ENCODE measurements at regions not wholly inside any gene's neighbourhood (a gene's known extent, or its start where the extent isn't known, plus 50 kb on each side); places are given as distances from the start of the nearest gene placed in this dataset.
"Not testable (repeated sequence)": the region's sequence is repeated elsewhere in the genome, so short reads cannot be mapped to it uniquely, and the experiment has no call there.

DNA sequence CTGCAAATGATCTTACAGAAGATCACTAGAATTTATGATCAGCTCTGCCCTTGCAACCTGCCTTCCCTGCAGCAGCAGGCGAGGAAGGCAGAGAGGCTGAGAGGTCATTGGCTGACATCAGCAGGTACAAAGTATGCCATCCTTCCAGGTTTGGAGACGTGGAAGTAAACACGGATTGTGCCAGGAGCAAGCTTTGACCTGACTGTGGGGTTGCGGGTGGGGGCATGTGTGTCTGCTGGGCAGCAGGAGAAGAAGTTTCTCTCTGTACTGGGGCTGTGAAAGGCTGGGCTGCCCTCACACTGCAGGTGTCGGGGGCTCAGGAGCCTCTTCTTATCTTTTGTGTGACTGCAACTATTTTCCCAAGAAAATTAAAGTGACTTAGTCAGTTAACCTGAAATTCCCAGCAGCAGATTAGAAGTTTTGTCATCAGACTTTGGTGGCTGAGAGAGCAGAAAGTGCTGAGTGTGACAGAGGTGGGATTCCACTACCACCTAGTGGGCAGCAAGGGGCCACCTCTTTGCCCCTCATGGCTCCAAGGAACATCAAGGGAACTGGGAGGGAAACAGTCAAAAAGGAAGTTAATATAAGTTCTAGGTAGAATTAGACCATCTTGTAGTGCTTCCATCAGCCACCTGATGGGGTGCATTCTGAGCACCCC is 565.9 kb downstream of the ETS1 start:
- no peak for DNase-seq

DNA sequence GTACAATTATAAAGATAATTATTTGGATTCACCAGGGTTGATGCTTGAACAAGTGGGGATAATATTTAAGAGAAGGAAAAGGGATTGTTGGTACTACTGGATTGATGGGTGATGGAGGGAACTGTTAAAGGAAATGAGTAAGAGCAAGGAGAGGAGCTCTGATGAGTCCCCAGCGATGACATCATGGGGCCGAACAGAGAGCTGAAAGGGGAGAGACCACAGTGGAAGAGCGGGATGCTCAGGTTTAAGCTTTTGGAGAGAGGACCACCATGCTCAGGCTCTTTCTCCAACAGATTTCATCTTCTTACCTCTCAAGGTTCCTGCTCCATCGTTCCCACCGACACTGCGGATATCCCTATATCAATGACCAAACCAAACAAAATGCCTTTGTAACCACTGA is 568.7 kb downstream of the ETS1 start:
- DNase-seq, result no peak

DNA sequence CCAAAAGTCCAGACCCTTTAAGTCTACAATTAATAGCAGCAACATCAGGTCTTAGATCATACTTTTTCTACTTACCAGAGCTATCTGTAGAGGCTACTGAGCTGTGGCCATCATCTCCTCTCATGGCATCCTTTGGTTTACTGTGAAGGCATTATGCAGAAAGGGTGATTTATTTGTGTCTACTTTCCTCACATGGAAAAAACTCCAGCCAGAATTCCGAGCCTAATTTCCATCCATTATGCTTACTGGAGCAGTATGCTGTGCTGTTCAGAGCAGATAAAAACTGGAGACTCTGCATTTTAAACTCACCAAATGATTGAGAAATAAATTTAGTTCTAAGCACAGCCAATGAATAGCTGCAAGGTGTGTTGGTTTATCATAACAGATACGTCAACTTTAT is 581.8 kb downstream of the ETS1 start:
- no peak for DNase-seq

DNA sequence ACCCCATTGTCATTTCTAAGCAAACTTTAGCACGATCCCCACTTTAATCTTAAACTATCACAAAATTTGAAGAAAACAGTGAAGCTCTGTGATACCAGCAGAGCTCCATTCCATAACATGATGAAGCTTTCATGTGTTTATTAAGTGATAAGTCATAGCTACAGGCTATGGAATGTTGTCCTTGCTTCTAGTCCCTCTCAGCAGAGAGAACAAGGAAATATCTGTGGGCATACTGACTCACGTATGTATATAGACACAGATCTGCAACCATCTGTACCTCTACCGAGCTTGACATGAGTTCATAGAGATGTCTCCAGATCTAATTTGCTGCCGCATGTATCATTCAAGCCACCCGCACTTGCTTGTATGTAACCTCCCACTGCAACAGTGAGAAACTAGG is 588.9 kb downstream of the ETS1 start:
- DNase-seq, result no peak

DNA sequence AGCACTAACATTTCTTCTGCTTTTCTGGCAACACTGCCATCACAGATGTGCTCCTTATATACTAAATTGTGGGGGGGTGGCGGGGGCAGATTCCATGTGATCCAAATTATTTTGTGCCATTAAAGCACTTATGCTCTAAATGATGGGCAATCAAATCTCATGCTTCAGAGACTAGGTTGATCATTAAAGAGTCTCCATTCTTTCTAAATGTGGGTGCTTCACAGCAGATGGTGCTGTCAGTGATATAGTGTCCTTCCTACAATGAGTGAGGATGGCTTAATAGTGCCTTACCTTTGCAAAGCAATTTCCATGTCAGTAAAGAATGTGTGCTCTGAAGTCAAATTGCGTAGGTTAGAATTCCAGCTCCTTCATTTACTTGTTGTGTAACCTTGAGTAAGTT is 589.8 kb downstream of the ETS1 start:
- no peak for DNase-seq

DNA sequence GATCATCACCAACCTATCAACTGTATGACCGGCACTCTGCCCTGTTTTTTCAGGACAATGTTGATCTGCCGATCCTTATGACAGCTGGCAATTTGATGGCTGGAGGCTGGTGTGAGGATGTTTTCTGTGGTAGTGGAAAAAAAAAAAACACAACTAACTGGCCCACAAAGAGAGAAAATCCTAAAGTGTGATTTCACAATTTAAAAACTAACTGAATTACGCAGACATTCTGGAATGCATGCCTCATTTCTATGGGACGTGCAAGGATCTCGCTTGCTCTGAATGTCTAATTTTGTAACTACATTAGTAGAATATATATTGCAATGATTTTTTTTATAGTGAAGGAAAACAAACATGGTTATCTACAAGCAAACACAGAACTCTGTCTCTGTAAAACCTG is 590.5 kb downstream of the ETS1 start:
- no peak for DNase-seq

DNA sequence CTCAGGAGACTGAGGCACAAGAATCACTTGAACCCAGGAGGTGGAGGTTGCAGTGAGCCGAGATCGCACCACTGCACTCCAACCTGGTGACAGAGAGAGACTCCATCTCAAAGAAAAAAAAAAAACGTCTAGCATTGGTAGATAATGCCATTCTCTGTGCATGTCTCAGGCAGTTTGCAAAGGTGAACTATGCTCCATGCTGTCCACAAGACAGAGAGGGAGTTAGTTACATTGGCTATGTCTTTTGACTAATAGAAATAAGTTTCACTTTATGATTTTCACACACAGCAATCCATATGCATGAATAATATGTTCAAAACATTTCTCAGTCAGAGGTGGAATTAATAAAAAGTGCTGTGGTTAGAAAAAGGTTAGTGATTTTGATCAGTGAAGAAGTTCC is 591.4 kb downstream of the ETS1 start:
- no peak for DNase-seq

DNA sequence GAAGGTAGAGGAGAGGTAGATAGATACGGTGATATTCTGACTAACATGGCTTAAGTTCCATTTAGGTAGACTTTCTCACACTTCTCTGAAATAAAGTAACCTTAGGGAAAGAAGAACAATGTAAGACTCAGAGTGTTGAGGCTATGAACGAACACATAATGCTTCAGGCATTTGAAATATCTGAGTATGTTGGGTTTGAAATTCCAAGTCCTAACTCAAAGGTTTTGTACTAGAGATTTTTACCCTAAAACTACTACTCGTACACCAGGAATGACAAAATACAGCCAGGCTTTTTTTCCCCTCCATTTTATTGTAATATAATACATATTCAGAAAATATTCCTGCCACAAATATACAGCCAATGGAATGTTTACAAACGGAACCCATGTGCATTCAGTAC is 592.6 kb downstream of the ETS1 start:
- DNase-seq, result no peak

DNA sequence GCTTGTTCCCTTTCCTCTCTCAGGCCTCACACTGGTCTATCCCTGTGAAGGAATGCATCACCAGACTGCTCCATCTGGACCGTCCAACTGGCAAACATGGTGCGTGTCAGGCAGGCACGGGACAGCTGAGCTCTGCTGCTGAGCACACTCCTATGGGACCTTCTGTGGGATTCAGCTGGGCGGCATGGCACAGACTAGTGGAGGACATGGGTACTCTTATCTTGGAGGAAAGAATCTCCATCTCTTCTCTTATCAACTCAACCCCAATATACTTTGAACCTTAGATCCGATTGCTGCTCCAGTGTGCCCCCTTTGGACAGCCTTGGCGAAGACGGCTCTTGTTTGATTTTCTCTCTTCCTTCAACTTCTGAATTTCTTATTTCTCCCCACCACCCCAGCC is 593.6 kb downstream of the ETS1 start:
- DNase-seq, result no peak

DNA sequence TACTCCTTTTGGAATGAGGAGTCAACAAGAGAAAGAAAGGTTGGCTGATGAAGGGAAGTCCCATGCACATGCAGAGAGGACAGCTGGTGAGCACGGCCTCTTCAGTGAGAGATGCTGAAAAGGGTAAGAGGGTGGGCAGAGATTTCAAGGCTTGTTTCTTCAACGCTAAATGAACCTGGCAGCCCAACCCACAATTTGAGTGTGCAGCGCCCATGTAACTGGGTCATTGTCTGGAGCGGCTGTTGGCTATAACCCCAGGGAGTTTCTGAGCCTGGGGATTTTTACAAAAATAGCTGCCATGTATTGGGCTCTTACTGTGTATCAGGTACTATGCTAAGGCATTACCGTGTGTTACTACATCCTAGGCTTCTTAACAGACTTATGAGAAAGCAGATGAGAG is 594.1 kb downstream of the ETS1 start:
- no peak for DNase-seq

DNA sequence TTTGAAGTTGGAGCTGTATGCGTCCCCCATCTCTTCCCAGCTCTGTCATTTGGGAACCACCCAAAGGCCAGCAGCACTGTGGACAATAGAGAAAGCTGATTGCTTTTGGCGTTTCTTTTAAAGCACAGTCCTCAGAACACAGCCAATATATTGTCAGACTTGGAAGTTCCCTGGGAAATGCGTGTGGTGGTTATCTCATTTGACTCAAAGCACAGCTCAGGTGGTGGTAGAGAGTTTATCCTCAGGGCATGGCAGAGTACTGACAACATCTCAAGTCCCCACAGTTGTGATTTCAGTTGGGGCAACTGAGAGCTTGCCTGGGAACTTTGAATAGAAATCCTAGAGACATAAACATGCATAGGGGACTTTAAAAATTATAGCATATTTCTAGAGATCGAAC is 601.3 kb downstream of the ETS1 start:
- no peak for DNase-seq

DNA sequence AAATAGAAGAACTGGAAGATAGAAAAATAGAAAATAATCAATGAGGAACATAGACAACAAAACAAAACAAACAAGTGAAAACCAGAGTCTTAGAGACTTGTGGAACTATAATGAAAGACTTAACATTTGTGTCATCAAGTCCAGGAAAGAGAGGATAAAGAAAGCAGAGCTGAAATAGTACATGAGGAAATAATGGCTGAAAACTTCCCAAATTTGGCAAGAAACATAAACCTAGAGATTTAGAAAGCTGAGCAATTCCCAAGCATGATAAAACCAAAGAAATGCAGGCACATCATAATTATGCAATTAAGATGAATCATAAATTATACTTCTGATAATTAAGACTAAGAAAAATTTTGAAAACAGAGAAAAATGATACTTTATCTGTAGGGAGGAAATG is 614.5 kb downstream of the ETS1 start:
- DNase-seq, result no peak

DNA sequence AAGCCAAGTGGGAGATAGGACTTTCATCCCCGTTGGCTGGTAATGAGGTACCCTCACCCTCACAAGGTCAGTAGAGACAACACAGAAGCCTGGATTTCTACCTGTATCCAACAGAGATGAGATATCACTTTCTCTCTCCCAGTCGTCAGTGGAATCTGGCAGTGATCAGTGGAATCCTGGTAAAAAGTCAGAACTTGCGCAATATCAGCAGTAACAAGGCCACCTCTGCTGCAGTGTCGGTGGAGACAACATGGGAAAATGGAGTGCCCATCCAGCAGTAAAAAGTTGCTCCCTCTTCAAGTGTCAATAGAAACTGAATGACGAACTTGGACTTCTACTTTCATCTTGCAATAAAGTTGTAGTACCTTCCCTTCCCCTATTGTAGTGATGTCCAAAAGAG is 615.9 kb downstream of the ETS1 start:
- DNase-seq, result no peak

DNA sequence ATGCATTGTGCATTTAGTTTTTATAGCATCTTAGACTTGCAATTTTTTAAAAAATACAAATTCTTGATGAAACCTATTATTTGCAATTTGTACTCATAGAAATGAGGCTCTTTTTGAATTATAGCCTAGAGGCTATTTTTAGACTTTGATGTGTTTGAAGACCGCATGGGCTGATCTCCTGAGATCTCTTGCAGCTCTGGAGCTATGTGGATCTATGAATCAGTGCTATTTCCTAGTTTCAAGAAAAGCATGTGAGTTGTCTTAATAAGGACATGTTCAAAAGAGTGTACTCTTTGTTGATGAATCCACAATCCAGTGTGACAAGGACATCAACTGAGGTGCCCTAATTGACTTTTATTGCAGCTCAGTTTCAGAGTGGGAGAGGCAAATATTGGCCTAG is 620.5 kb downstream of the ETS1 start:
- DNase-seq, result no peak

DNA sequence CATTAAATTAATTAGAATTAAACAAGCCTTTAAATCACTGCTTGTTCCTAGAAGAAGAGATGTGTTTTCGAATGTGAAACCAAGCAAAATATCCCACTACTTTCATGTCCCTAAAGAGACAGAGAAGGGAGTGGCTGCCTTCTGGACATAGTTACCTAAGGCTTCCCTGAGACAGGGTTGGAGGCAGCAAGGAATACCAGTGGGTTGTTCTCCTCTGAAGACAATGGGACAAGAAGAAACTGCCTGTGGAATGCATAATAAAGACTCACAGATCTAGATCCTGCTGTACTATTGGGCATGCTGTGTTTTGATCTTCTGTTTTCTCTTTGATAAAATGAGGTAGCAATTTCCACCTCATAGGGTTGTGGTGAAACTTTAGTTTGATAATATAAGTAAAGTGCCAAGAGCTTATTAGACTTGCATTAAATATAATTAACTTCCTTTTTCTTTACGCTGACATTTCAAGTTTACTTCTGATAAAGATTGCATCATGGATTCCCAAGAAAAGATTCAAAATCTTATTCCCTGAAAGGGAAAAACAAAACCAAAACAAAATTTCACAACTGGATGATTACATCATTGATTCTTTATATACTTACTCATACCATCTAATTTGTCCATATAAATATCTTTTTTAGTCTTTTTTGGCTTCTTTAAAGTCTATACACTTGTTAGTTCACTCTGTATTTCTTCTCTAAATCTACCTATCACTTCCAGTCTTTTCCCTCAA is 621.3 kb downstream of the ETS1 start:
- no peak for DNase-seq

DNA sequence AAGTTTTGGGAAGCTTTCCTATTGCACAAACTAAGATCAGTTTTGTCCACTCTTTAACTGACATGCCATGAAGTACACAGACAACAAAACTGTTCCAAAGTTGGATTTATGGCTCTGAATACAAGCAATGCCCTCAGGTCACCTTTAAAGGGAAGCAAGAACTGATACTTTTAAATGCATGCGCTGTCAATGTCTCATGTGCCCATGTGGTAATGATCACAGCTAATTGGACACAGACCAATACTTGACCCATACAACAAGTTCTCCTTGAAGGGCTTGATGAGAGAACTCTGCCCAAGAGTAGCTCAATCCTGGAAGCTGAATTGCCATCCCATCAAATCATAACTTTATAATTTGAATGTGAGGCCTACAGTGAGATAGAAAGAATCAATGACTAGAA is 624.9 kb downstream of the ETS1 start:
- no peak for DNase-seq

DNA sequence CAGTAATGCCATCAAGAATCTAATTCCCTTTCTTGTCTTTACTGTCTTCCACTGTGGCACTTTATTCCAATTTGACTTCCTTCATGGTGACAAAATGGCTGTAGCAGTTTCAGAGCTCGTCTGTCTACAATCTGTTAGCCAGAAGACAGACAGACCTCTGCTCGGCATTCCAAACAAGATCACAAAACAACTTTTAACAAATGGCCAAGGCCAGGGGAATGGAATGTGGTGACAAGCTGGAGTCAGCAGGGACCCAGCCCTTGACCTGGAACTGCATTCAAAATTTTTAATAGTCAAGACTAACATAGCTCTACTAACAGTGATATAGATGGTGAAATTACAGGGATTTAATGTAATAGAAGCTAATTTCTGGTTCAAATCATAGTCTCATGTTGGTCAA is 637.2 kb downstream of the ETS1 start:
- no peak for DNase-seq

DNA sequence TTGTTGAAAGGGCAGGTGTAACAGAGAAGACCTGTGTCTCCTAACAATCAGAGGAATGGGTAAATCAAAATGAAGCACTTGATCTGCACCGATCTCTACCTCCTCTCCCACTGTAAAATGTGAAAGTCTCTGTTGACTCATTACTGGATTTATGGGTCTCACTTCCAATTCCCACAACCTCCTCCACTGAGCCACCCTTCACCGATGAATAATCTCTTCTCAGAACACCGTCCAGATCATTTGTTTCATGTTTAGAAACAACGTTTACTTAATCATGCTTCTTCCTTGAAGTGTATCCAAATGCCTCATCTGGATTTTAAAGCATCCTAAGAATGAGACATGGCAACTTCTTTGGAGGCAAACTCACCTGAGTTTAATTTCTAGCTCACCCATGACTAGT is 643.6 kb downstream of the ETS1 start:
- no peak for DNase-seq

DNA sequence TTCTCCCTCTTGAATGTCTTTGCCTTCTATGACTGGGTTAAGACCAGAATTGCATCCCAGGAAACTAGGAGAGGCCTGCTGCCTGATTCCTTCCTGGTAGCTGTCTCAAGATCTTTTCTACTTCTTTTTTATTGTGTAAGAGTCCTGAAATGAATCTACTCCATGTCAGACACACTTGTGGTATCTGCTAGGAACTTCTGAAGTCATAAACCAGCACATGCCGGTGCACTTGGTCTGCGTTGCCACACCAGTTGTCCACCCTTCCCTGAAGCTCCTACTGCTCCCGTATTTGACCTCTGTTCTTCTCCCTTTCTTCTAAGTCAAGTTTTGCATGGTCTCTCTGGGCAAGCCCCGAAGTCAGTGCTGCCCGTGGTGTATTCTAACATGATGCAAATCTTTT is 644.2 kb downstream of the ETS1 start:
- DNase-seq, result no peak

DNA sequence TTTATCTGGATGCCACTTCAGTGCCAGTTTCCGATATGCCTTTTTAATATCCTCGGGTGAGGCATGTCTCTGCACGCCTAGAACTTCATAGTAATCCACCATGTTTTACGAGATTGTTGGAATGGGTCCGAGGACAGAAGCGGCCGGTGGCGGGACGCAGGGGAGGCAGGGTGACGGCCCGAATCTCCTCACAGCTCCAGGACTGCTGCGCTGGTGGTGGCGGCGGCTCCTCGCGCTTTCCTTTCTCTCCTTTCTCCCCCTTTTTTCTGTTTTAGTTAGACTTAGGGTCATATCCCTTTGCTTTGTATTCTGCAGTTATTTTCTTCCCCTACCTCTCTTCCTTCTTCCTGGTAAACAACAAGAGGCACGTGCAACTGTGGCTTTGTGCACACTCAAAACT is 645.8 kb downstream of the ETS1 start:
- not testable (repeated sequence) for DNase-seq

DNA sequence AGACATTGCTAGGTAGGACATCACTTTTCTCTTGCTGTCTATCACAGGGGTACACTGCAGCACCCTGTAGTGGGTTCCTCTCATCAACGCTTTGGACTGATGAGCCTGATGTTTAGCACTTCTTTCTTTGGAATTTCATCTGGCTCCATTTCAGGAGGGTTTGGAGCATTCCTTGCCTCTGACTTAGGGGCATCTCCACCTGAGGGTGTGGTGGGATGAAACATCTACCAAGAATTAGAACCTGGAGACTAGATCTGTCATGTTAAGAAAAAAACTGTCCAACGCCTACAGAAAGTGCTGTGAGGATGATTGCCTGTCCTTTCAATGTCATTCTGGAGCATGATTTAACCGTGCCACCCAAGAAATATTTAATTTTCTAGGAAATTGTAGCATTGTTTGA is 648.4 kb downstream of the ETS1 start:
- DNase-seq, result no peak

DNA sequence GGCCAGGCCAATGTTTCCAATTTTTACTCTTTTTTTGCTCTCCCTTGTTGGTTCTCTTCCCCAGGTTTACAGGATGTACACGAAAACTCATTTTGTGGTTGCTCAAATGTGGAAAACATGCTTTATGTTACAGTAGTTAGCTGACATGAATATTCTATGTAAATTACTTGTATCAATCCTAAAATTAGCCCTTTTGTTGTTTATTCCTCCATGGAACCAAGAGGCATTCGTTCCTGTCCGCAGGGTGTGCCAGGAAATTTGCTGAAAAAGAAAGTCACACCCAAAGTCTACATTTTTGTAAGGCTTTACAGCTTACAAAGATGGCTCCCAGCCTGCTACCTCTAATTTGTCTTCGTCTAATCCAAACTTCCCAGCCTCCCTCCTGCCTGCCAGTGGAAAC is 652.3 kb downstream of the ETS1 start:
- no peak for DNase-seq

DNA sequence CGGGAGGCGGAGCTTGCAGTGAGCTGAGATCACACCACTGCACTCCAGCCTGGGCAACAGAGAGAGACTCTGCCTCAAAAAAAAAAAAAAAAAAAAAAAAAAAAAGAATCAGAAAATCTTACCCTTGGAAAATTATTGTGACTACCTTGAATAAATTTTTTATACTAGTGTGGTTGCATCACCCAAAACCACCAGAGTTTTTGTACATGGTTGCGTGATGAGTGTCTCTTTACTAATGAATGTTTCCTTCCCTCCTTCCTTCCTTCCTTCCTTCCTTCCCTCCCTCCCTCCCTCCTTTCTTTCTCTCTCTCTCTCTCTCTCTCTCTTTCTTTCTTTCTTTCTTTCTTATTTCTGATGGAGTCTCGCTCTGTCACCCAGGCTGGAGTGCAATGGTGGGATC is 653.4 kb downstream of the ETS1 start:
- not testable (repeated sequence) for DNase-seq

DNA sequence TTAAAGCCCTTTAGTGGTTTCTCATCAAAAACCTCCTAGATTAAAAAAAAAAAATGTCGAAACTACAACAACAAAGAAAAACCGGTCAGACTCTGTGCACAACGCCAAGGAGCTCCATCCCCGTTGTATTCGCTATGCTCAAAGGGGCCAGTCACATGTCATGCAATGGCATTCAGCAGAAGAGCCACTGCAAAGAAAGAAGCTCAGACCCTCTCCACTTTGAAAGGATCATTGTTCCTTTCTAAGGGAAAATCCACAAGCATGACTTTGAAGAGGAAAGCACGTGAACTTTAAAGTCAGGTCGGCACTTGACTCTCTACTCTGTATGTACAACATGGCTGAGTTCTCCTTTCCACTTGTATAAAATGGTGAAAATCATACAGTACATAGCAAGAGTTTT is 655.6 kb downstream of the ETS1 start:
- no peak for DNase-seq

DNA sequence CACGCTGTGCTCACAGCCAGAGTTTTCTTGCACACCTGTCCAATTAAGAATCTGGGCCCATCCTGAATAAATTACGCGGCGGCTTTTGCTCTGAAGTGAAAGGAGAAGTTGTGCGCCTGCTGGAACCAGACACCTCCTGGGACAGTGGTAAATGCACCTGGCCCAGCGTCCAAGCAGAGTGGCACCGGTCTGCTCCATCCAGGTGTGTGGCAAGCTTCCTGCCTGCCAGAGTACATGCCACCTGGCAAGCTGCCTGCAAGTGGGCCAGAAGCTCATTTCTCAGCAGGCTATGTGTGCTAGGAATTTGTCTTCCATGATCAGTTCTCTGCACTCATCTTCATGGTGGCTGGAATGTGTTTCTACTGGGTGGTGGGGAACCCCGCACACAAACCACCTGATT is 660.6 kb downstream of the ETS1 start:
- DNase-seq, result no peak

All from MV-4-11 (cell line).